HCT116 (cell line): ENCODE measurements at regions not wholly inside any gene's neighbourhood (a gene's known extent, or its start where the extent isn't known, plus 50 kb on each side); places are given as distances from the start of the nearest gene placed in this dataset.

Source experiments
- ATAC-seq: fragments of 200-7000 bp; cut with Tn5 transposase; 2 replicates; pipeline ENCODE4 v1.9.1; 2020; ENCODE audit warnings: mild to moderate bottlenecking, moderate library complexity
- BruUV-seq: library from RNA; stranded (reverse); fragments of 400-500 nt; replicated peaks from 2 replicates; lab custom pipeline; 2021; lab: Mats Ljungman, UMichigan
- CTCF ChIA-PET: fragments of 300-600 bp; sonication (Branson Sonifier 250); formaldehyde crosslinking; loops from one replicate; lab custom pipeline; 2021; ENCODE audit warnings: antibody characterized with exemption; lab: Charles Lee
- POLR2A ChIA-PET: fragments of 300-600, 350-600 bp; sonication (Branson Sonifier 250); formaldehyde crosslinking; loops from one replicate; lab custom pipeline; 2021; ENCODE audit warnings: antibody characterized with exemption; lab: Charles Lee
- RAD21 ChIA-PET, 2 experiments: fragments of 300-600 bp; sonication (Branson Sonifier 250); formaldehyde crosslinking; loops; one replicate each; lab custom pipeline; 2023; ENCODE audit warnings: low total read pairs in 2 of 2; ENCODE audit not compliant: uncharacterized antibody in 2 of 2, unreplicated experiment in 2 of 2, low non-redundant PET in 1 of 2; lab: Charles Lee
- DNase-seq: peaks from one replicate; pipeline ENCODE4 v3.0.0-alpha.2; 2010; ENCODE audit warnings: low read depth, low spot score
- H2AFZ ChIP-seq: fragments of 200-600 bp; shearing (Covaris generic), sonication (generic); 2 replicates; pipeline ENCODE4 v1.6.1; 2017; ENCODE audit warnings: low read depth, mixed run types, mixed read lengths, antibody characterized with exemption, low read length; ENCODE audit not compliant: poor library complexity, severe bottlenecking
- H3K27ac ChIP-seq: 2 replicates; pipeline ENCODE4 v1.5.1; 2012; ENCODE audit warnings: low read depth, low read length
- H3K27me3 ChIP-seq: fragments of 200-600 bp; sonication (generic); 2 replicates; pipeline ENCODE4 v1.6.1; 2016; ENCODE audit warnings: mixed run types, low read length, mixed read lengths; ENCODE audit not compliant: insufficient read depth
- H3K36me3 ChIP-seq, 2 experiments: fragments of 200-500 bp in 1 of 2; fragments of 200-600 bp in 1 of 2; sonication (Bioruptor generic) in 1 of 2; sonication (generic) in 1 of 2; 2 replicates each; pipeline versions ENCODE4 v1.5.1 to v1.6.1; 2014 to 2016; ENCODE audit warnings: low read length in 2 of 2, inconsistent platforms in 1 of 2, mixed read lengths in 1 of 2, mixed run types in 1 of 2; ENCODE audit not compliant: insufficient read depth in 2 of 2, control insufficient read depth in 1 of 2
- H3K4me1 ChIP-seq, 2 experiments: fragments of 200-600 bp in 1 of 2; sonication (generic) in 1 of 2; 2 replicates each; pipeline versions ENCODE4 v1.5.1 to v1.6.1; 2012 to 2017; ENCODE audit warnings: low read length in 2 of 2, inconsistent platforms in 1 of 2, mild to moderate bottlenecking in 1 of 2, mixed read lengths in 1 of 2, mixed run types in 1 of 2, moderate library complexity in 1 of 2; ENCODE audit not compliant: insufficient read depth in 2 of 2, control insufficient read depth in 1 of 2
- H3K4me2 ChIP-seq: fragments of 200-600 bp; sonication (generic); 2 replicates; pipeline ENCODE4 v1.6.1; 2017; ENCODE audit warnings: mixed run types, low read length, mixed read lengths
- H3K4me3 ChIP-seq, 2 experiments: fragments of 200-600 bp in 1 of 2; sonication (generic) in 1 of 2; replicated peaks in 1 of 2; 2 replicates each; pipeline ENCODE4 v1.5.1; 2011 to 2016; ENCODE audit warnings: low read length in 2 of 2, control low read depth in 1 of 2, low read depth in 1 of 2, mild to moderate bottlenecking in 1 of 2, mixed read lengths in 1 of 2, mixed run types in 1 of 2
- H3K79me2 ChIP-seq: fragments of 200-600 bp; sonication (generic); 2 replicates; pipeline ENCODE4 v1.6.1; 2017; ENCODE audit warnings: mild to moderate bottlenecking, mixed run types, low read length, moderate library complexity, mixed read lengths; ENCODE audit not compliant: insufficient read depth
- H3K9ac ChIP-seq: fragments of 200-600 bp; sonication (generic); 2 replicates; pipeline ENCODE4 v1.6.1; 2016; ENCODE audit warnings: low read length, mixed read lengths
- H3K9me2 ChIP-seq: fragments of 200-600 bp; sonication (generic), shearing (Covaris generic); 2 replicates; pipeline ENCODE4 v1.6.1; 2017; ENCODE audit warnings: mixed run types, mild to moderate bottlenecking, moderate library complexity; ENCODE audit not compliant: insufficient read depth
- H3K9me3 ChIP-seq, 2 experiments: fragments of 200-500 bp in 1 of 2; fragments of 200-600 bp in 1 of 2; sonication (Bioruptor generic) in 1 of 2; sonication (generic) in 1 of 2; 2 replicates each; pipeline ENCODE4 v1.6.1; 2014 to 2017; ENCODE audit warnings: low read length in 2 of 2, mixed read lengths in 2 of 2, inconsistent platforms in 1 of 2, low read depth in 1 of 2, mild to moderate bottlenecking in 1 of 2, mixed run types in 1 of 2, moderate library complexity in 1 of 2; ENCODE audit not compliant: control insufficient read depth in 1 of 2, insufficient read depth in 1 of 2
- H4K20me1 ChIP-seq: fragments of 200-600 bp; sonication (generic), shearing (Covaris generic); 2 replicates; pipeline ENCODE4 v1.6.1; 2017; ENCODE audit warnings: mixed run types, mild to moderate bottlenecking, moderate library complexity; ENCODE audit not compliant: insufficient read depth
- ATF3 ChIP-seq: IDR thresholded peaks from 2 replicates; pipeline ENCODE4 v1.6.1; 2012
- CBX3 ChIP-seq: IDR thresholded peaks from 2 replicates; pipeline ENCODE4 v1.6.1; 2012; ENCODE audit warnings: low read depth
- CEBPB ChIP-seq: IDR thresholded peaks from 2 replicates; pipeline ENCODE4 v1.6.1; 2012; ENCODE audit warnings: low read depth
- EZH2 ChIP-seq: fragments of 200-600 bp; sonication (generic); IDR thresholded peaks from 2 replicates; pipeline ENCODE4 v1.6.1; 2017; ENCODE audit warnings: antibody characterized with exemption, mixed run types
- EZH2phosphoT487 ChIP-seq: fragments of 200-600 bp; IDR thresholded peaks from 2 replicates; pipeline ENCODE4 v1.6.1; 2018; ENCODE audit warnings: antibody characterized with exemption, borderline replicate concordance
- POLR2A ChIP-seq: IDR thresholded peaks from 2 replicates; pipeline ENCODE4 v1.7.0; 2011; ENCODE audit warnings: borderline replicate concordance; ENCODE audit not compliant: insufficient read depth, insufficient read length; ENCODE audit errors: extremely low read depth
- POLR2AphosphoS5 ChIP-seq: IDR thresholded peaks from 2 replicates; pipeline ENCODE4 v1.6.1; 2011; ENCODE audit warnings: mild to moderate bottlenecking, low read depth, low read length, moderate library complexity
- RAD21 ChIP-seq: IDR thresholded peaks from 2 replicates; pipeline ENCODE4 v1.6.1; 2012; ENCODE audit warnings: low read depth, mild to moderate bottlenecking
- TCF7L2 ChIP-seq: IDR thresholded peaks from 2 replicates; pipeline ENCODE4 v1.7.0; 2011; ENCODE audit warnings: borderline replicate concordance, inconsistent platforms; ENCODE audit not compliant: insufficient read depth, insufficient read length; ENCODE audit errors: extremely low read depth
- YY1 ChIP-seq: IDR thresholded peaks from 2 replicates; pipeline ENCODE4 v1.6.1; 2011; ENCODE audit warnings: low read length, low read depth, moderate library complexity, mild to moderate bottlenecking; ENCODE audit not compliant: insufficient replicate concordance; ENCODE audit errors: extremely low read depth
- ZNF274 ChIP-seq: fragments of 200-500 bp; sonication (Bioruptor generic); IDR thresholded peaks from 2 replicates; pipeline ENCODE4 v1.6.1; 2014; ENCODE audit warnings: mild to moderate bottlenecking, low read depth, low read length, inconsistent platforms
- intact Hi-C: fragments of 100-400 bp; cut with micrococcal nuclease; formaldehyde crosslinking; loops from 2 replicates; pipeline ENCODE4 v1.10.0; 2022
- TF ChIP-seq, protein P1 (sequence below): IDR thresholded peaks from 2 replicates; pipeline ENCODE4 v1.6.1; 2011; ENCODE audit warnings: mild to moderate bottlenecking, low read length, moderate library complexity; ENCODE audit not compliant: insufficient replicate concordance; ENCODE audit errors: extremely low read depth

- Histone ChIP-seq H3K27ac (no peak overlapping the region), H3K36me3 (no peaks in the 10 kb centered on the region), H3K79me2 (no peaks in the 10 kb centered on the region), H3K9me2 (no peaks in the 10 kb centered on the region), H3K4me3 (no peak overlapping the region), H4K20me1 (no peaks in the 10 kb centered on the region), H3K4me1 (no peaks in the 10 kb centered on the region), H3K9ac (no peak overlapping the region), H2AFZ (no peak overlapping the region), H3K9me3 (peaks cover 0 to 7% of the 10 kb centered on the region in 2 experiments; a peak in 2 of 4 replicates), H3K27me3 (no peaks in the 10 kb centered on the region), H3K4me2 (no peak overlapping the region)
- ChIA-PET RAD21 (no interaction called here), CTCF (no interaction called here), POLR2A (no interaction called here)
- no peak for ATAC-seq
- intact Hi-C loops: loop anchor here (5.0 kb wide), 1 partner anchor 51 kb away; no protein-coding TSS in a partner anchor
- BruUV-seq: no TSS peak
- TF ChIP-seq RAD21 (peak; percentile 14; the same call in 1 of the 2 replicates), CBX3 (no peak)
- DNase-seq: no peak
Measured at GRCh38 chr9:80885894-80886293, 803.5 kb downstream of the TLE1 start.

GRCh38 chr9:80883826-80884579, 805.3 kb downstream of the TLE1 start:
- ATAC-seq: no peak
- H3K27me3 ChIP-seq: no peaks in the 10 kb centered on the region
- no peak overlapping the region for H3K4me2 ChIP-seq
- H4K20me1 ChIP-seq: no peaks in the 10 kb centered on the region
- TF ChIP-seq POLR2A (no peak), EZH2phosphoT487 (no peak), CBX3 (no peak), POLR2AphosphoS5 (no peak), CEBPB (no peak), EZH2 (no peak), ATF3 (no peak), YY1 (no peak), ZNF274 (no peak), TCF7L2 (no peak)
- TF ChIP-seq, protein P1, sequence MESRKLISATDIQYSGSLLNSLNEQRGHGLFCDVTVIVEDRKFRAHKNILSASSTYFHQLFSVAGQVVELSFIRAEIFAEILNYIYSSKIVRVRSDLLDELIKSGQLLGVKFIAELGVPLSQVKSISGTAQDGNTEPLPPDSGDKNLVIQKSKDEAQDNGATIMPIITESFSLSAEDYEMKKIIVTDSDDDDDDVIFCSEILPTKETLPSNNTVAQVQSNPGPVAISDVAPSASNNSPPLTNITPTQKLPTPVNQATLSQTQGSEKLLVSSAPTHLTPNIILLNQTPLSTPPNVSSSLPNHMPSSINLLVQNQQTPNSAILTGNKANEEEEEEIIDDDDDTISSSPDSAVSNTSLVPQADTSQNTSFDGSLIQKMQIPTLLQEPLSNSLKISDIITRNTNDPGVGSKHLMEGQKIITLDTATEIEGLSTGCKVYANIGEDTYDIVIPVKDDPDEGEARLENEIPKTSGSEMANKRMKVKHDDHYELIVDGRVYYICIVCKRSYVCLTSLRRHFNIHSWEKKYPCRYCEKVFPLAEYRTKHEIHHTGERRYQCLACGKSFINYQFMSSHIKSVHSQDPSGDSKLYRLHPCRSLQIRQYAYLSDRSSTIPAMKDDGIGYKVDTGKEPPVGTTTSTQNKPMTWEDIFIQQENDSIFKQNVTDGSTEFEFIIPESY: no peak
- POLR2A ChIA-PET: no interaction called here
- H3K4me1 ChIP-seq: no peaks in the 10 kb centered on the region
- intact Hi-C loops: no loop called here
- no peak overlapping the region for H3K27ac ChIP-seq
- no peak overlapping the region for H3K4me3 ChIP-seq
- H3K9ac ChIP-seq: no peak overlapping the region
- BruUV-seq: no TSS peak
- H3K9me2 ChIP-seq: no peaks in the 10 kb centered on the region
- H2AFZ ChIP-seq: no peak overlapping the region
- RAD21 ChIA-PET: no interaction called here
- CTCF ChIA-PET: no interaction called here
- H3K36me3 ChIP-seq: no peaks in the 10 kb centered on the region
- no peaks in the 10 kb centered on the region for H3K79me2 ChIP-seq
- H3K9me3 ChIP-seq: peaks cover under 1 to 7% of the 10 kb centered on the region in 2 experiments; a peak in 2 of 4 replicates
- no peak for DNase-seq
